ENCODE measurements at regions not wholly inside any gene's neighbourhood (a gene's known extent, or its start where the extent isn't known, plus 50 kb on each side); places are given as distances from the start of the nearest gene placed in this dataset.

DNA sequence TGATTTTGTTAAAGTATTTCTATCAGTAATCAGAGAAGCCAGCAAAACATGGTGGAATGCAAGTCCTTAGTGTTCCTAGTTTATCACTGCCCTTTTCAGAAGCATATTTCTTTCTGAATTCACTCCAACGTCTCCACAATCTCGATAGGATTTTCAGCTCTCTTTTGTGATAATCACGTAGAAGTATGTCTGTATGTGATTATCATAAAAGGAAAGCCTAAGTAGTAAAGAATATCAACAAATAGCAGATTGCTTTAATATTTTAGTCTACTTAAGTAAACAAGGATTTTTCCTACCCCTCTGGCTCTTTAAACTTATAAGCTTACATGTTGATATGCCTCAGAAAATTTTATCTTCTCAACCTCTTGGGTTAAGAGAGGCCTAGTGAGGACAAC lies 147.4 kb upstream of the NUDT4 start:
- TF ChIP-seq POLR2A (IDR thresholded peaks at IDR 0.05; ENCODE audit: borderline replicate concordance, extremely low read depth, insufficient read depth, insufficient read length) (no peak), CTCF (IDR thresholded peaks at IDR 0.05 in 2 of 3, conservative IDR thresholded peaks at IDR 0.05 in 1 of 3; ENCODE audit: borderline replicate concordance in 1 of 3, insufficient read depth in 1 of 3, low read depth in 2 of 3, low read length in 2 of 3) (no peak), EGR1 (IDR thresholded peaks at IDR 0.05; ENCODE audit: low read depth) (no peak), POLR2AphosphoS5 (IDR thresholded peaks at IDR 0.05; ENCODE audit: low read depth, low read length) (no peak), EZH2 (IDR thresholded peaks at IDR 0.05) (no peak), SIN3A (IDR thresholded peaks at IDR 0.05; ENCODE audit: low read depth) (no peak), RAD21 (IDR thresholded peaks at IDR 0.05; ENCODE audit: low read depth) (no peak), ZFX (IDR thresholded peaks at IDR 0.05) (no peak), YY1 (IDR thresholded peaks at IDR 0.05; ENCODE audit: extremely low read depth, insufficient replicate concordance, low read depth, low read length) (no peak), JUND (IDR thresholded peaks at IDR 0.05) (no peak), SP1 (IDR thresholded peaks at IDR 0.05; ENCODE audit: low read depth) (no peak), TCF7L2 (IDR thresholded peaks at IDR 0.05; ENCODE audit: borderline replicate concordance, extremely low read depth, insufficient read depth, insufficient read length) (no peak), EZH2phosphoT487 (IDR thresholded peaks at IDR 0.05; ENCODE audit: borderline replicate concordance) (no peak)
- TF ChIP-seq, protein P1, sequence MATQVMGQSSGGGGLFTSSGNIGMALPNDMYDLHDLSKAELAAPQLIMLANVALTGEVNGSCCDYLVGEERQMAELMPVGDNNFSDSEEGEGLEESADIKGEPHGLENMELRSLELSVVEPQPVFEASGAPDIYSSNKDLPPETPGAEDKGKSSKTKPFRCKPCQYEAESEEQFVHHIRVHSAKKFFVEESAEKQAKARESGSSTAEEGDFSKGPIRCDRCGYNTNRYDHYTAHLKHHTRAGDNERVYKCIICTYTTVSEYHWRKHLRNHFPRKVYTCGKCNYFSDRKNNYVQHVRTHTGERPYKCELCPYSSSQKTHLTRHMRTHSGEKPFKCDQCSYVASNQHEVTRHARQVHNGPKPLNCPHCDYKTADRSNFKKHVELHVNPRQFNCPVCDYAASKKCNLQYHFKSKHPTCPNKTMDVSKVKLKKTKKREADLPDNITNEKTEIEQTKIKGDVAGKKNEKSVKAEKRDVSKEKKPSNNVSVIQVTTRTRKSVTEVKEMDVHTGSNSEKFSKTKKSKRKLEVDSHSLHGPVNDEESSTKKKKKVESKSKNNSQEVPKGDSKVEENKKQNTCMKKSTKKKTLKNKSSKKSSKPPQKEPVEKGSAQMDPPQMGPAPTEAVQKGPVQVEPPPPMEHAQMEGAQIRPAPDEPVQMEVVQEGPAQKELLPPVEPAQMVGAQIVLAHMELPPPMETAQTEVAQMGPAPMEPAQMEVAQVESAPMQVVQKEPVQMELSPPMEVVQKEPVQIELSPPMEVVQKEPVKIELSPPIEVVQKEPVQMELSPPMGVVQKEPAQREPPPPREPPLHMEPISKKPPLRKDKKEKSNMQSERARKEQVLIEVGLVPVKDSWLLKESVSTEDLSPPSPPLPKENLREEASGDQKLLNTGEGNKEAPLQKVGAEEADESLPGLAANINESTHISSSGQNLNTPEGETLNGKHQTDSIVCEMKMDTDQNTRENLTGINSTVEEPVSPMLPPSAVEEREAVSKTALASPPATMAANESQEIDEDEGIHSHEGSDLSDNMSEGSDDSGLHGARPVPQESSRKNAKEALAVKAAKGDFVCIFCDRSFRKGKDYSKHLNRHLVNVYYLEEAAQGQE (IDR thresholded peaks at IDR 0.05; ENCODE audit: low read depth): no peak
